SK-N-MC (cell line): ENCODE measurements at regions not wholly inside any gene's neighbourhood (a gene's known extent, or its start where the extent isn't known, plus 50 kb on each side); places are given as distances from the start of the nearest gene placed in this dataset.

Experiments
- EZH2 ChIP-seq: fragments of 200-600 bp; sonication (generic); IDR thresholded peaks from one replicate; pipeline ENCODE4 v1.6.1; 2017; ENCODE audit warnings: antibody characterized with exemption
- POLR2AphosphoS5 ChIP-seq: IDR thresholded peaks from 2 replicates; pipeline ENCODE4 v1.6.1; 2012; ENCODE audit warnings: mild to moderate bottlenecking, low read depth, low read length, borderline replicate concordance

GRCh38 chr1:38347446-38348175 is 301.0 kb upstream of the POU3F1 start:
- TF ChIP-seq POLR2AphosphoS5 (no peak), EZH2 (no peak)
